Smooth muscle cell (in vitro differentiated cells): ENCODE measurements at regions not wholly inside any gene's neighbourhood (a gene's known extent, or its start where the extent isn't known, plus 50 kb on each side); places are given as distances from the start of the nearest gene placed in this dataset.
"Not testable (repeated sequence)": the region's sequence is repeated elsewhere in the genome, so short reads cannot be mapped to it uniquely, and the experiment has no call there.

Experiments used
- DNase-seq: peaks from one replicate; lab custom pipeline; 2025; ENCODE audit not compliant: unreplicated experiment; lab: John Stamatoyannopoulos, UW
- H2AFZ ChIP-seq: fragments of 200-600 bp; sonication (generic); 2 replicates; pipeline ENCODE4 v1.6.0; 2016; ENCODE audit warnings: antibody characterized with exemption, low read depth, mild to moderate bottlenecking
- H3F3A ChIP-seq: fragments of 200-600 bp; sonication (generic); 2 replicates; pipeline ENCODE4 v1.6.0; 2017; ENCODE audit warnings: antibody characterized with exemption, low read depth
- H3K27ac ChIP-seq: fragments of 200-600 bp; sonication (generic); 2 replicates; pipeline ENCODE4 v1.5.1; 2016; ENCODE audit warnings: low read depth, mild to moderate bottlenecking
- H3K27me3 ChIP-seq: fragments of 200-600 bp; sonication (generic); 2 replicates; pipeline ENCODE4 v1.6.1; 2016; ENCODE audit warnings: low read depth, mild to moderate bottlenecking
- H3K36me3 ChIP-seq: fragments of 200-600 bp; sonication (generic); 2 replicates; pipeline ENCODE4 v1.5.1; 2016; ENCODE audit warnings: low read depth
- H3K4me1 ChIP-seq: fragments of 200-600 bp; sonication (generic); 2 replicates; pipeline ENCODE4 v1.5.1; 2016; ENCODE audit warnings: low read depth
- H3K4me2 ChIP-seq: fragments of 200-600 bp; sonication (generic); 2 replicates; pipeline ENCODE4 v1.6.0; 2016; ENCODE audit warnings: mild to moderate bottlenecking
- H3K4me3 ChIP-seq: fragments of 200-600 bp; sonication (generic); 2 replicates; pipeline ENCODE4 v1.5.1; 2016; ENCODE audit warnings: mild to moderate bottlenecking
- H3K79me2 ChIP-seq: fragments of 200-600 bp; sonication (generic); 2 replicates; pipeline ENCODE4 v1.6.0; 2016; ENCODE audit warnings: low read depth, mild to moderate bottlenecking
- H3K9ac ChIP-seq: fragments of 200-600 bp; sonication (generic); 2 replicates; pipeline ENCODE4 v1.6.0; 2016; ENCODE audit warnings: low read depth
- H3K9me3 ChIP-seq: fragments of 200-600 bp; sonication (generic); replicated peaks from 2 replicates; pipeline ENCODE4 v1.5.1; 2016; ENCODE audit warnings: low read depth
- H4K20me1 ChIP-seq: fragments of 200-600 bp; sonication (generic); 2 replicates; pipeline ENCODE4 v1.6.0; 2016; ENCODE audit warnings: low read depth
- CTCF ChIP-seq: fragments of 200-600 bp; sonication (generic); IDR thresholded peaks from 2 replicates; pipeline ENCODE4 v1.5.1; 2017; ENCODE audit warnings: borderline replicate concordance, mild to moderate bottlenecking, antibody characterized with exemption; ENCODE audit not compliant: insufficient read depth, poor library complexity, severe bottlenecking
- WGBS: methylation state at CpG from one replicate; pipeline ENCODE4 v1.1.7; 2016; ENCODE audit warnings: low lambda C conversion rate; 5-methylcytosine and 5-hydroxymethylcytosine counted together

- Histone ChIP-seq H3K27ac (no peak overlapping the region), H3K4me1 (no peaks in the 10 kb centered on the region), H3K79me2 (no peaks in the 10 kb centered on the region), H3K9me3 (no peaks in the 10 kb centered on the region), H2AFZ (no peak overlapping the region), H3K4me2 (no peak overlapping the region), H3F3A (no peaks in the 10 kb centered on the region), H4K20me1 (no peaks in the 10 kb centered on the region), H3K9ac (no peak overlapping the region), H3K27me3 (no peaks in the 10 kb centered on the region), H3K4me3 (no peak overlapping the region), H3K36me3 (no peaks in the 10 kb centered on the region)
- WGBS: 81% methylated on average over 19 of the region's 19 CpGs
- no peak for DNase-seq
- TF ChIP-seq CTCF: no peak
Observed at GRCh38 chrX:966396-967070, 245.9 kb downstream of the CRLF2 start.

GRCh38 chrX:964831-965416, 247.5 kb downstream of the CRLF2 start:
- H3F3A ChIP-seq: no peaks in the 10 kb centered on the region
- H3K9ac ChIP-seq: no peak overlapping the region
- H3K9me3 ChIP-seq: no peaks in the 10 kb centered on the region
- 53% methylated on average over 10 of the region's 10 CpGs for WGBS
- no peak overlapping the region for H3K27ac ChIP-seq
- no peaks in the 10 kb centered on the region for H4K20me1 ChIP-seq
- no peaks in the 10 kb centered on the region for H3K36me3 ChIP-seq
- H3K4me2 ChIP-seq: no peak overlapping the region
- no peak overlapping the region for H2AFZ ChIP-seq
- no peak overlapping the region for H3K4me3 ChIP-seq
- no peaks in the 10 kb centered on the region for H3K27me3 ChIP-seq
- peaks cover 7% of the 10 kb centered on the region for H3K4me1 ChIP-seq
- H3K79me2 ChIP-seq: no peaks in the 10 kb centered on the region
- no peak for TF ChIP-seq CTCF
- no peak for DNase-seq

GRCh38 chrX:960821-961220, 251.6 kb downstream of the CRLF2 start:
- H3K36me3 ChIP-seq: no peaks in the 10 kb centered on the region
- WGBS: 89% methylated on average over 8 of the region's 8 CpGs
- H3F3A ChIP-seq: no peaks in the 10 kb centered on the region
- peaks cover 11% of the 10 kb centered on the region for H3K4me1 ChIP-seq
- H3K27ac ChIP-seq: no peak overlapping the region
- no peaks in the 10 kb centered on the region for H4K20me1 ChIP-seq
- no peak for TF ChIP-seq CTCF
- H3K4me2 ChIP-seq: no peak overlapping the region
- H3K27me3 ChIP-seq: no peaks in the 10 kb centered on the region
- no peaks in the 10 kb centered on the region for H3K9me3 ChIP-seq
- no peak overlapping the region for H3K9ac ChIP-seq
- no peak overlapping the region for H2AFZ ChIP-seq
- H3K79me2 ChIP-seq: no peaks in the 10 kb centered on the region
- no peak overlapping the region for H3K4me3 ChIP-seq
- DNase-seq: no peak

- H3K4me3 ChIP-seq: no peak overlapping the region
- no peak overlapping the region for H3K4me2 ChIP-seq
- H3K79me2 ChIP-seq: no peaks in the 10 kb centered on the region
- H3K9ac ChIP-seq: no peak overlapping the region
- TF ChIP-seq CTCF: no peak
- no peak for DNase-seq
- no peak overlapping the region for H2AFZ ChIP-seq
- H3K9me3 ChIP-seq: no peaks in the 10 kb centered on the region
- H3F3A ChIP-seq: no peaks in the 10 kb centered on the region
- no peak overlapping the region for H3K27ac ChIP-seq
- H4K20me1 ChIP-seq: no peaks in the 10 kb centered on the region
- WGBS: 85% methylated on average over 10 of the region's 10 CpGs
- H3K27me3 ChIP-seq: no peaks in the 10 kb centered on the region
- H3K4me1 ChIP-seq: peaks cover 11% of the 10 kb centered on the region
- H3K36me3 ChIP-seq: no peaks in the 10 kb centered on the region
Observed at GRCh38 chrX:959595-959994, 252.9 kb downstream of the CRLF2 start.

GRCh38 chrX:955168-955781, 257.2 kb downstream of the CRLF2 start:
- H2AFZ ChIP-seq, H3K4me3 ChIP-seq, H3K79me2 ChIP-seq, H3K4me1 ChIP-seq, H3K9me3 ChIP-seq, H3K27me3 ChIP-seq, H3K4me2 ChIP-seq, H3K27ac ChIP-seq, H4K20me1 ChIP-seq, H3K9ac ChIP-seq, H3F3A ChIP-seq, DNase-seq, H3K36me3 ChIP-seq: not testable (repeated sequence)
- 65% methylated on average over 1 of the region's 1 CpG for WGBS
